NCI-H2029 treated with DMSO at 0.1 percent for 48 hours (cell line): ENCODE measurements at regions not wholly inside any gene's neighbourhood (a gene's known extent, or its start where the extent isn't known, plus 50 kb on each side); places are given as distances from the start of the nearest gene placed in this dataset.
"Not testable (repeated sequence)": the region's sequence is repeated elsewhere in the genome, so short reads cannot be mapped to it uniquely, and the experiment has no call there.

Source experiments
- DNase-seq: peaks from one replicate; lab custom pipeline; 2025; lab: John Stamatoyannopoulos, UW

DNA sequence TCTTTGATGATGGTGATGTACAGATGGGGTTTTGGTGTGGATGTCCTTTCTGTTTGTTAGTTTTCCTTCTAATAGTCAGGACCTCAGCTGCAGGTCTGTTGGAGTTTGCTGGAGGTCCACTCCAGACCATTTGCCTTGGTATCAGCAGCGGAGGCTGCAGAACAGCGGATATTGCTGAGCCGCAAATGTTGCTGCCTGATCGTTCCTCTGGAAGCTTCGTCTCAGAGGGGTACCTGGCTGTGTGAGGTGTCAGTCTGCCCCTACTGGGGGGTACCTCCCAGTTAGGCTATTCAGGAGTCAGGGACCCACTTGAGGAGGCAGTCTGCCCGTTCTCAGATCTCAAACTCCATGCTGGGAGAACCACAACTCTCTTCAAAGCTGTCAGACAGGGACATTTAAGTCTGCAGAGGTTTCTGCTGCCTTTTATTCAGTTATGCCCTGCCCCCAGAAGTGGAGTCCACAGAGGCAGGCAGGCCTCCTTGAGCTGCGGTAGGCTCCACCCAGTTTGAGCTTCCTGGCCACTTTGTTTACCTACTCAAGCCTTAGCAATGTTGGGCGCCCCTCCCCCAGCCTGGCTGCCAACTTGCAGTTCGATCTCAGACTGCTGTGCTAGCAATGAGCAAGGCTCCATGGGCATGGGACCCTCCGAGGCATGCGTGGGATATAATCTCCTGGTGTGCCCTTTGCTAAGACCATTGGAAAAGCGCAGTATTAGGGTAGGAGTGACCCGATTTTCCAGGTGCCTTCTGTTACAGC is 264.5 kb downstream of the MATN1 start:
- not testable (repeated sequence) for DNase-seq

DNA sequence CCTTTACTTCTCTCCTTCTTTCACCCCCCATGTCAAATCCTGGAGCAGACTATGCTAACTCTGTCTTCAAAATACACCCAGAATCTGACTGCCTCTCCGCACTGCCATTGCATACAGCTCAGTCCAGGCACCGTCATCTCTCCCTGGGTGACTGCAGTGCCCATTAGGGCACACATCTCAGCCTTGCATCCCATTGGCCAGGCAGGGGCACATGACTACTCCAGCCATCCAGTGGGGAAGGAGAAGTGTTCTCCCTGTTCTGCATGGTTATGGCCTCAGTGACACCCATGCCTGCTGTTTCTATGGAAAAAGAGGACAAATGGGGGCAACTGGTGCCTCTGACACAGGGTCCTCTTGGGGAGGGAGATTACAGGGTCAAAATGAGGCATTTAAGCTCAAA is 270.5 kb downstream of the MATN1 start:
- no peak for DNase-seq

DNA sequence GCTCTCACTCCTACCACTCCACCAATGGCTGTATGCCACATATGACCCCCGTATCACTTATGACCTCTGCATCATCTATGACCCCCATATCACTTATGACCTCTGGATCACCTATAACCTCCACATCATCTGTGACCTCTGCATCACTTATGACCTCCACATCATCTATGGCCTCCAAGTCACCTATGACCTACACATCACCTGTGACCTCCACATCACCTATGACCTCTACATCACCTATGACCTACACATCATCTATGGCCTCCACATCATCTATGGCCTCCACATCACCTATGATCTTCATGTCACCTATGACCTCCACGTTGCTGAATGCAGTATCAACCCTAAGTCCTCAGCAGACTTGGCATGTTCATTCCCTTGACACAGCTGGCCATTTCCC is 271.2 kb downstream of the MATN1 start:
- no peak for DNase-seq

DNA sequence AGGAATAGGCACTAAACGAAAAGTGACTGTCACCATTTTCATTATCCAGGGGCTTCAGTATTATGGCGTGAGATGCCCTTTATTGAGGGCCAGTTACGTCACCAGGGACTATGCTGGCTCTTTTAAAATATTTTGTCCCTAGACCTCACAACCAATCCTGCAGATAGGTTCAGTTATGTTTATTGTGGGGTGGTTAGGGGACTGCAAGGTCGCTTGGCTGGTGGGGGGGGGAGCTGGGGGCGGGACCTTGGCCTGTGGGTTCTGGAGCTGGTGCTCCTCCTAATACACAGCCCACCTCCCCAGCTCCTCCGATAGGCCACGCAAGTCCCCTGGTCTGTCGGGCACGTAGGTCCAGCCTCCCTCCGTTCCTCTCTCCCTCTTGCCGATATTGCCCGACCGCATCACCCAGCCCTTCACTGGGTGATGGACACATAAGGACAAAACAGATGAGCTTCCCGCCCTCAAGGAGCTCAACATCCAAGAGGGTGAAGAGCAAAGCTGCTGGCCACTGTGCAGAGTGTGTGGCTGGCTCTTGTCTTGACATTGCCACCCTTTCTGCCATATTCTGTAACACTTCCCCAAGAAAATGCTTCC is 271.8 kb downstream of the MATN1 start:
- no peak for DNase-seq

DNA sequence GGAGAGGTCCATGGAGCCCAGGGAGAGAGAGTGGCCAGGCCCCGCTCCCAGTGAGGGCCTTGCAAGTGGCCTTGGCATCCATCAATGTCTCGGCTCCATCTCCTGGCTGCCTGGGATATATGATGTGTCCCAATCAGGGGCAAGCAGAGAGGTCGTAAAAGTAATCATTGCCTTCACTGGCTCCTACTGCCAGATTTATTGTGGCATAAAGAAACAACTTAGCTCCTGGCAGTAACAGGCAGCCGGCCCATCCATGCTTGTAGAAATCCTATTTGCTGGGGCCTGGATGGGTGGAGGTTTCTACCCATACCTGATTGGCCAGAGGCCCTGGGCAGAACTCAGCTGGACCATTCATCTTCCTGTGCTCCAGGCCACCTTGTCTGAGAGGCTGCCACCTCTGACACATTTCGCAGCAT is 272.6 kb downstream of the MATN1 start:
- no peak for DNase-seq

DNA sequence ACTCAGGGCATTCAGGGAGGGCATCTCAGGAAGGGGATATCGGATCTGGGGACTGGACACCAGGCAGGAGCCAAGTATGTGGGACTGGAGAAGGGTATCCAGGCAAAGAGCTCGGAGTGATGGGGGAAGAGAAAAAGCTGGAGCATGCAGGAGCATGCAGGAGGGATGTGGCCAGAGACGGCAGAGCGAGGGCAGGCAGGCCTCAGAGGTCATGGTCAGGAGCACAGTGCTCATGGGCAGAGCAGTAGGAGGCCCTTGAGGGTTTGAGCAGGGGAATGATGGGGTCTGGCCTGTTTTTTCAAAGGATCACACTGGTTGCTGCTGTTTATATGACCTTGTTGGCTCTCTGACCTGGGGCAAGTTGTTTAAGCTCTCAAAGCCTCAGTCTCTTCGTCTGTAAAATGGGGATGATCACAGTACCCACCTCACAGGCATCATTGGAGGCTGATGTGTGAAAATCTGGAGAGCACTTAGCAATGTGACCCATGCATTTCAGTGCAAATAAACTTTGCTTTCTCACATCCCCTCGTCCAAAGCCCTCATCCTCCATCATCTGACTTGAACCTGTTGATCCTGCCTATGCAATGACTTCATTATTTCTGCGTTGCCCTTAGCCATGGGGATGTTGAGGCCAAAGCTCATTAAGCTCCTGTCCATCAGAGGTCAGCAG is 273.1 kb downstream of the MATN1 start:
- no peak for DNase-seq

DNA sequence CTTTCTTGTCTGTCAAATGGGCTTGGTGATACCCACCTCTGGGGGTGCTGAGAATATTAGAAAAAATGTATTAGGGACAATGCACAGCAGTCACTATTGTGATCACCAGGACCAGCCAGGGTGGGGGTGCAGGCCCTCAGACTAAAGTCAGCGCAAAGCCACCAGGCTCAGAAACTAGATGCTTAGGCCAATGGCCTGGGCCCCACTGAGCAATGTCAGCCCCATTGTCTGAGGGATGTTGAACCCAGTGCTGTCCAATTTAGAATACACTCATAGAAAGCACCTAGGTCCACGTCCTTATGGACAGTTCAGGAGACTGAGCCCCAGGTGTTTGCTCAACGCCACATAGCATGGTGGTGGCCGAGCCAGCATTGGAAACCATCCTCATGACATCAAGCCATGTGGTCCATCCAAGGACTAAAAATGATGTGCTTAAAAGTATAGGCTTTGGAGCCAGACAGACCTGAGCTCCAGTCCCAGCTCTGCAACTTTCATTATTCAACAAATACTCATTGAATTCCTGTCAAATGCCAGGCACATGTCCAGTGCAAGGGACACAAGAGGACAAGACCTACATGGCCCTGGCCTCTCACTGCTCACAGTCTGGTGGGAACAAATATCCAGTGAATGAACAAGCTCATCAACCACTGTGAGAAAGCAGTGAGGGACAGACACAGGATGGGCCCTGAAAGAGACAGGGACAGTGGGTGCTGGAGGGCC is 273.8 kb downstream of the MATN1 start:
- no peak for DNase-seq

DNA sequence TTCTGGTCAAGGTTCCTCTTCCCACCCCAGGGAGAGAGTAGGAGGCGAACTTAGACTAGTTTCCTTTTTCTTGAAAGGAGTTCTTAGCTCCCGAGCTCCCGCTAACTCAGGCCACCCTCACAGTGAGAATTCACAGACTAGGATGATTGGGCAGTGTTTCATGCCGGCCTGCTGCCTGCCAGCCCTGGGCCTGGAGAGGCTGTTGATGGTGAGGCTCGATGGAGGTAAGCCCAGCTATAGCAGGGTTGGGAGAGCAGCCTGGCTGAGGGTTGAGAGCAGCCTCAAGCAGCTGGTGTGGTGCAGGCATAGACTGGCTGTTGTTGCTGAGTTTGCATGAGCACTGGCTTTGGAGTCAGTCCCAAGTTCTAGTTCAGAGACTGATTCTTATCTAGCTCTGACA is 274.4 kb downstream of the MATN1 start:
- no peak for DNase-seq

DNA sequence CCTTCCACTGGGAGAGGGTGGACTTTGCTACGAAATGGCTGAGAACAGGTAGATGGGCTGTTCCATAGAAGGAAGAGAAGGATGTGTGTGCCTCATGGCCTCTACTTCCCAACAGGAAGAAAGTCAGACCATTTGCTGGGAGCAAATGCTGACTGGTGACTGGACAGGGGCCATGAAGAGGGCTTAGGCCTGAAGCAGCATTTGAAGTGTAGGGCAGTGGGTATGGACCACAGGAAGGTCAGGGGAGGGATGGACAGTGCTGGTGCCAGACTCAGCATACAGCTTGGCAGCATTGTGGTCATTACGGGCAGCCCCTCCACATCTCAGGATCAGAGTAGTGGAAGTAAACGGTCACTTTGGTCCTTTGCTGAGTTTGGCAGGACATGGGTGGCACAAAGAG is 275.7 kb downstream of the MATN1 start:
- no peak for DNase-seq

DNA sequence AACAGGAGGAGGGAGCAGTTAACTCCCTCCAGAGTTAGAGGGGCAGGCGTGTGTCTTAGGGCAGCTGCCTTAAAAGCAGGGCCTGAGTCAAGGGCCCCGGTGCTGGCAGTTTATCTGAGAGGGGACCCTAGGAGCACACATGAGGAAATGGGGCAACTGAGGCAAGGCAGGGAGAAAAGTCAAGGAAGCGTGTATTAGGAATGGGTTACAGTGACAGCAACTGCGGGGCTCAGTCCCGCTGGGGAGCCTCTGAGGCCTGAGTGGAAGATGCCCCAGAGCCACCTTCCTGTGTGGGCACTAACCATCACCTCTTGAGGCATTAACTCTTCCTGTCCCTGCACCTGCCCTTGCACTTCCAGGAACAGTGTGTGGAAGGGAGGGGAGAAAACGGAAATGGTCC is 276.3 kb downstream of the MATN1 start:
- DNase-seq: no peak

DNA sequence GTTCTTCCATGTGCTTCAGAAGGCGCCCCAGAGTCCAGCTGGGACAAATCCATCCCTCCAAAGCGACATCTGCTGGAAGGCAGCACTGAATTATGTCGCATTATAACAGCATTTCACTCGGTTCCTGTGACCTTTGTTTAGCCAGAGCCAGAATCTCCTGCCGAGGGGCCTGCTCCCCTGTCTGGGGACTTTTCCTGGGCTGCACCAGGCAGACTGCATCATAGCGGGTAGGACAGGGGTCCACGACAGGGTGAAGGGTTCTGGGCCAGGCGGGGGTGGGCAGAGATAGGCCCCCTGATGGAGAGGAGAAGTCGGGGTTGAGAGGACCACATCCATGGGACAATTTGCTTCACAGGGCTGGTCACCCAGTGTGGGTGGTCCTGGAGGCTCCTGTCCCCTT is 276.9 kb downstream of the MATN1 start:
- no peak for DNase-seq

DNA sequence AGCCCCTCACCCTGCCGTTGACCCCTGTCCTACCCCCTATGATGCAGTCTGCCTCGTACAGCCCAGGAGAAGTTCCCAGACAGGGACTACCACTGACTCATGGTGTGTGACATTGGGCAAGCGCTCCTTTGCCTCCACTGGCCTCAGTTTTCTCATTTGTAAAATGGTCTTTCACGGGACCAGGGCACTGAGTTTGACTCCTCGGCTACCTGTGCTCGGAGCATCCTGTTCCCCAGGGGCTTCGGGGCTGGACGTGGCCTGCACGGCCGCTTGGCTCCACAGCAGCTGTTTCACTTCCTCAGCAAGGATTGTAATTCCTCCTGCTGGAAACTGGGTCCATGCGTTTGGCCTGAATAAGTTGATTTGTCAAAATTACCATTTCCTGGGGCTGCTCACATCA is 277.3 kb downstream of the MATN1 start:
- DNase-seq: no peak

DNA sequence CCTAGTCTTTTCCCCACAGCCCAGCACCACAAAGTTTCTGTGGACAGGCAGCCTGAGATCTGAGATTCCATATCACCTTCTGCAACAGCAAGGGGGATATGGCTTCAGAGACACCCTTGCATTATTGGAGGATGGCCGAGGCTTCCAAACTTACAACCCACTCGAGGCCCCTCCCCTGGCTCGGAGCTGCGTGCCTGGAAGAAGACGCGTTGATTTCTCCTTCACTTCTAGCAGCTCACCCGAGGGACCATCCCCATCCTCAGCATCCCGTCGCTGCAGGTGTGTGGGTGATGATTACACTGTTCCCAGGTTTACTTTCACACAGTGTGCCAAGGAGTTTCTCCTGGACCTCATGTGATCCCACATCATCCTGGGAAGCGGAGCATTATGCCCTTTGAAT is 277.9 kb downstream of the MATN1 start:
- no peak for DNase-seq

DNA sequence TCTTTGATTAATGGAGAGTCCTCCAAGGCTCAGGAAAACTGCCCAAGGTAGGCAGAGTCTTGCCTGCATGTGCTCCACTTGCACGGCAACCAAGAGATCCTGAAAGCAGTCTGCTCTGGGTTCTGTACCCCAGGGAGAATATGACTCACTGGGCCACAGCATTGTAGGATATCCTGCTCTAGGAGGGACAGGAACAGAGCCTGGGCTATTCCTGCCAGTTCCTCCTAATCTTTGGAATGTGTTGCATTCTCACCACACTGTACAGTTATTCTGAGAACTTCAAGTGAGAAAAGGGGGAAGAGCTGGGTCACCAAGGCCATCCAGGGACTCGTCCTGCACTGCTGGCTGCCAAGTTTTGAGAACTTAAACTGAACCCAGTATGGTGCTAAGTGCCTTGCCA is 278.5 kb downstream of the MATN1 start:
- DNase-seq: no peak

DNA sequence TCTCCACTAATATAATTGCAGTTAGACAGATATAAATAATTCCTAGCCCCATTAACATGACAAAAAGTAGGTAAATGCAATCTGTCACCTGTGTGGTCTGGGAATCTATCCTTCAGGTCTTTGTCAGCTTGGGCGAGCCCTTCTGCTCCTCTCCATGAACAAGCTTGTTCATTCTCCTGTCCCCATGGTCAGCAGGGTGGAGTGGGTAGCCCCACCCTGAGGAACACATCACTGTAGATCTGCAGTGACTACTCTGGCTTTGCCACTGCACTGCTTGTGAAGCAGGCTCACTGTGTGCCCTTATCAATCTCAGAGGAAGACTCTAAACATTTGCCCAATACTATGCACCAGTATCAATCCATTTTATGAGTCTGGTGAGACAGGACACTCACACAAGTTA is 279.0 kb downstream of the MATN1 start:
- no peak for DNase-seq

DNA sequence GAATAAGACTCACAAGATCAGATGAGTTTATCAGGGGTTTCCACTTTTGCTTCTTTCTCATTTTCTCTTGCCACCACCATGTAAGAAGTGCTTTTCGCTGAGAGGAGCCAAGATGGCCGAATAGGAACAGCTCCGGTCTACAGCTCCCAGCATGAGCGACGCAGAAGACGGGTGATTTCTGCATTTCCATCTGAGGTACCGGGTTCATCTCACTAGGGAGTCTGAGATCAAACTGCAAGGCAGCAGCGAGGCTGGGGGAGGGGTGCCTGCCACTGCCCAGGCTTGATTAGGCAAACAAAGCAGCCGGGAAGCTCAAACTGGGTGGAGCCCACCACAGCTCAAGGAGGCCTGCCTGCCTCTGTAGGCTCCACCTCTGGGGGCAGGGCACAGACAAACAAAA is 285.1 kb downstream of the MATN1 start:
- not testable (repeated sequence) for DNase-seq

DNA sequence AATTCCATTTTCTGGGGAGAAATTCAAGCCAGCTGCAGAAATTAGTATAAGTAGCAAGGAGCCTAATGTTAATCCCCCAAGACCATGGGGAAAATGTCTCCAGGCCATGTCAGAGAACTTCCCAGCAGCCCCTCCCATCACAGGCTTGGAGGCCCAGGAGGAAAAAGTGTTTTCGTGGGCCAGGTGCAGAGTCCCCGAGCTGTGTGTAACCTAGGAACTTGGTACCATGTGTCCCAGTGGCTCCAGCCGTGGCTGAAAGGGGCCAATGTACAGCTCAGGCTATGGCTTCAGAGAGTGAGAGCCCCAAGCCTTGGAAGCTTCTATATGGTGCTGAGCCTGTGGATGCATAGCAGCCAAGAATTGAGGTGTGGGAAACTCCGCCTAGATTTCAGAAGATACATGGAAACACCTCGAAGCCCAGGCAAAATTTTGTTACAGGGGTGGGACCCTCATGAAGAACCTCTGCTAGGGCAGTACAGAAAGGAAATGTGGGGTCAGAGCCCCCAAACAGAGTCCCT is 286.3 kb downstream of the MATN1 start:
- DNase-seq: no peak

DNA sequence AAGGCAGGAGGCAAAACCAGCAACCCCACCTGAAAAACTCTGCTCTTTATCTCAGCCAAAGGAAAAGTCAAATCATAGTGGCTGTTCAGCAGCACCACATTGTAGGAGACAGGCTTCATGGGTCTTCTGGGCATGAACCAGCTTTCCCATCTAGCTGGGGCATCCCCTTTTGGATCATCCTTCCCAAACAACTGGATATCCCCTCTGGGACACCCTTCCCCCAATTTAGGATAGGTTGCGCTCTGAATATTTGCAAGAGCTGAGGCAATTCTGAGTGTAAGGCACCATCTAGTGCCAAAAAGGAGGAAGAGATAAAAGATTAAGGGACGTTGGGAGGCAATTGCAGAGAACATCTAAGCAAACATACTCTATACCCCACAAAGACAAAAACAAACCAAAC is 295.8 kb downstream of the MATN1 start:
- DNase-seq: no peak

DNA sequence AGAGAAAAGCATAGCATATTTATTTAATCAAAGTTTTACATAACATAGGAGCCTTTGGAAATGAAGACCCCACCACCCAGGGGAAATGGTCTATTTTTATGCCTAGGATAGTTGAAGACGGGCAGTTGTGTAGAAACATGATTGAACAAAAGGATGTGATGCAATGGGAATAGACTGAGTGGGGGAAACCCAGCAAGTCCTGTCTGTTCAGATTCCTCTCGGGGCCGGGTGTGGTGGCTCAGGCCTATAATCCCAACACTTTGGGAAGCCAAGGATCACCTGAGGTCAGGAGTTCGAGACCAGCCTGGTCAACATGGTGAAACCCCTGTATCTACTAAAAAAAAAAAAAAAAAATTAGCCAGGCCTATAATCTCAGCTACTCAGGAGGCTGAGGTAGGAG is 298.3 kb downstream of the MATN1 start:
- no peak for DNase-seq

DNA sequence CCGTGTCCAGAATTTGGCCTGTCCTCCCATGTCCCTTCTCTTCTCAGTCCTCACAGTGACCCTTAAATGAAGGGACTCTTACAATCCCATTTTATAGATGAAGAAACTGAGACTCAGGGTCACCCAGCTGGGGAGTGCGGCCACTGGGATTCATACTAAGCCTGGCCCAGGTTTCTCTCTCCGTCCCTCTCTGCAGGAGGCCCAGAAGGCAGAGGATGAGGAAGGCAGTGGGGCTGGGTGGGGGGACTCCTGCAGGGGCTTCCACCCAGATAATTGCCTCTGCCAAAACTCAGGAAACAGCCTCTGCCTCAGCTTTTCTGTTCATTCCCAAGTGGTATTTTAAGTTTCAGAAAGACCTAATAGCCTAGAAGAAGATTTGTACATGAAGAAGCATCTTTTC is 299.8 kb downstream of the MATN1 start:
- no peak for DNase-seq

DNA sequence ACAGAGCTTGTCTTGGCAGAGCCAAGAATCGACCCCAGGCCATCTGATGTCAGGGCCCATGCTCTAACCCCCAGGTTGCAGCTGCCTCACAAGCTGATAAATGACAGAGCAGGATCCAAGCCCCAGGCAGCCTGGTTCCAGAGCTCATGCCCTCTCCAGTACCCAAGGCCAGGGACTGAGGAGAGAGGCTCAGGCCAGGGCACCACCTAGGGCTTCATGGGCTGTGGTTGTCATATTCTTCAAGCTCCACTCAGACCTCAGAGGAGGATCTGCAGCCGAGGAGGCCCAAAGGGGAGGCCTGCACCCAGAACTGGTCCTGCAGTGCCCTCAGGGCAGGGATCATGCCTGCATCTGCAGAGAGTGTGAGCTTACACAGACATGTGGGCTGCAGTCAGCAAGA is 301.1 kb downstream of the MATN1 start:
- DNase-seq: no peak

DNA sequence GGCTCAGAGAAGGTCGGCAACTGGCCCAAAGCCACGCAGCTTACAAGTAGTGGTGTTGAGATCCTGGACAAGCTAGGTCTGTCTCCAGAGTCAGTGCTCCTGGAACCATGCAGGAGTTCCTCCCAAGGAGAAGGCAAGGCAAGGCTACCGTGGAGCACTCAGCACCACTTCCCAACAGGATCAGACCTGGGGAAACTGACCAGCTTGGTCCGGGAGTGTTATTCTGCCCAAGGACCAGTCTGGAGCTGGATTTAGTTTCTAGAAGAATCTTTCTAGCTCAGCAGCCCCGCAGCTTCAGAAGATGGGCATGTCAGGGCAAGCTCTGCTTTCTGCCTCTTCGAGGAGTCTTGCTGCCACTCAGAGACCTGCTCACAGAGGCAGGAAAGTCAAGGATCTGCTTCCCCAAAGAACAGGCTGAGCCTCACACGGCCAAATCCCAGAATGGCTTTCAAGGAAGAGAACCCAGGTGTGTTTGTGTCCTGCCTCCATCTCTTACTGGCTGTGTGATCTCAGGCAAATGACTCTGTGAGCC is 302.8 kb downstream of the MATN1 start:
- DNase-seq: no peak
